Left renal pelvis (tissue), 4 donors: ENCODE measurements at regions not wholly inside any gene's neighbourhood (a gene's known extent, or its start where the extent isn't known, plus 50 kb on each side); places are given as distances from the start of the nearest gene placed in this dataset.
"Not testable (repeated sequence)": the region's sequence is repeated elsewhere in the genome, so short reads cannot be mapped to it uniquely, and the experiment has no call there.

Source experiments
- DNase-seq, 4 donors: peaks; one replicate each; pipeline ENCODE4 v3.0.0-alpha.2; 2013; ENCODE audit warnings: low read depth in 4 of 4, low spot score in 3 of 4

GRCh38 chr2:87424763-87425154 is 323.1 kb upstream of the PLGLB2 start:
- not testable (repeated sequence) for DNase-seq

- not testable (repeated sequence) for DNase-seq
Observed at GRCh38 chr2:87425191-87425590, 322.7 kb upstream of the PLGLB2 start.

- DNase-seq = not testable (repeated sequence)
Observed at GRCh38 chr2:87425717-87426116, 322.2 kb upstream of the PLGLB2 start.

- DNase-seq = not testable (repeated sequence)
Observed at GRCh38 chr2:87428452-87429130, 319.3 kb upstream of the PLGLB2 start.

- DNase-seq = not testable (repeated sequence)
Observed at GRCh38 chr2:87429206-87429930, 318.5 kb upstream of the PLGLB2 start.

GRCh38 chr2:87429931-87430275 is 318.0 kb upstream of the PLGLB2 start:
- not testable (repeated sequence) for DNase-seq

- not testable (repeated sequence) for DNase-seq
Observed at GRCh38 chr2:87431051-87431450, 316.8 kb upstream of the PLGLB2 start.

GRCh38 chr2:87432711-87433453 is 315.0 kb upstream of the PLGLB2 start:
- DNase-seq = not testable (repeated sequence)

- not testable (repeated sequence) for DNase-seq
Observed at GRCh38 chr2:87436007-87436406, 311.9 kb upstream of the PLGLB2 start.

- DNase-seq = not testable (repeated sequence)
Observed at GRCh38 chr2:87437701-87438260, 310.1 kb upstream of the PLGLB2 start.

- DNase-seq = not testable (repeated sequence)
Observed at GRCh38 chr2:87438780-87439454, 309.0 kb upstream of the PLGLB2 start.

GRCh38 chr2:87439617-87440204 is 308.2 kb upstream of the PLGLB2 start:
- DNase-seq = not testable (repeated sequence)

GRCh38 chr2:87440650-87441049 is 307.2 kb upstream of the PLGLB2 start:
- not testable (repeated sequence) for DNase-seq

GRCh38 chr2:87441375-87441774 is 306.5 kb upstream of the PLGLB2 start:
- not testable (repeated sequence) for DNase-seq

GRCh38 chr2:87442983-87443577 is 304.8 kb upstream of the PLGLB2 start:
- DNase-seq = not testable (repeated sequence)

- DNase-seq = not testable (repeated sequence)
Observed at GRCh38 chr2:87444951-87445350, 302.9 kb upstream of the PLGLB2 start.

GRCh38 chr2:87445613-87446312 is 302.1 kb upstream of the PLGLB2 start:
- DNase-seq = not testable (repeated sequence)

GRCh38 chr2:87446313-87446696 is 301.6 kb upstream of the PLGLB2 start:
- DNase-seq = not testable (repeated sequence)

GRCh38 chr2:87449462-87449980 is 298.4 kb upstream of the PLGLB2 start:
- DNase-seq = not testable (repeated sequence)
